Left renal pelvis (tissue), 4 donors: ENCODE measurements at regions not wholly inside any gene's neighbourhood (a gene's known extent, or its start where the extent isn't known, plus 50 kb on each side); places are given as distances from the start of the nearest gene placed in this dataset.

Experiments used
- DNase-seq, 4 donors: peaks; one replicate each; pipeline ENCODE4 v3.0.0-alpha.2; 2013; ENCODE audit warnings: low read depth in 4 of 4, low spot score in 3 of 4

- DNase-seq = no peak
Observed at GRCh38 chr11:45523760-45524159, 141.7 kb downstream of the CHST1 start.

GRCh38 chr11:45518833-45519535, 146.4 kb downstream of the CHST1 start:
- no peak for DNase-seq

- no peak for DNase-seq
Observed at GRCh38 chr11:45518141-45518832, 147.1 kb downstream of the CHST1 start.

- no peak for DNase-seq
Observed at GRCh38 chr11:45517171-45517770, 148.2 kb downstream of the CHST1 start.

- no peak for DNase-seq
Observed at GRCh38 chr11:45513821-45514340, 151.5 kb downstream of the CHST1 start.

- no peak for DNase-seq
Observed at GRCh38 chr11:45512471-45513148, 152.8 kb downstream of the CHST1 start.

GRCh38 chr11:45511566-45511965, 153.9 kb downstream of the CHST1 start:
- DNase-seq = peak in 1 of 4 donors; percentile 16

- no peak for DNase-seq
Observed at GRCh38 chr11:45507916-45508315, 157.5 kb downstream of the CHST1 start.

- no peak for DNase-seq
Observed at GRCh38 chr11:45503311-45503710, 162.1 kb downstream of the CHST1 start.

GRCh38 chr11:45502226-45502545, 163.2 kb downstream of the CHST1 start:
- no peak for DNase-seq

- DNase-seq = peak in 1 of 4 donors; percentile 24
Observed at GRCh38 chr11:45501392-45502225, 163.8 kb downstream of the CHST1 start.

GRCh38 chr11:45500451-45500850, 165.0 kb downstream of the CHST1 start:
- no peak for DNase-seq

GRCh38 chr11:45494738-45495137, 170.7 kb downstream of the CHST1 start:
- DNase-seq = no peak

- no peak for DNase-seq
Observed at GRCh38 chr11:45489281-45489905, 176.0 kb downstream of the CHST1 start.

- no peak for DNase-seq
Observed at GRCh38 chr11:45486461-45486860, 179.0 kb downstream of the CHST1 start.

GRCh38 chr11:45485070-45485707, 180.2 kb downstream of the CHST1 start:
- DNase-seq = no peak

GRCh38 chr11:45484326-45484883, 181.0 kb downstream of the CHST1 start:
- DNase-seq = no peak

GRCh38 chr11:45483416-45483815, 182.0 kb downstream of the CHST1 start:
- no peak for DNase-seq

GRCh38 chr11:45482331-45482730, 183.1 kb downstream of the CHST1 start:
- no peak for DNase-seq
